Memory B cell (primary cell): ENCODE measurements at regions not wholly inside any gene's neighbourhood (a gene's known extent, or its start where the extent isn't known, plus 50 kb on each side); places are given as distances from the start of the nearest gene placed in this dataset.
"Not testable (repeated sequence)": the region's sequence is repeated elsewhere in the genome, so short reads cannot be mapped to it uniquely, and the experiment has no call there.

Experiments used
- ATAC-seq: fragments of 150-1000 bp; cut with Tn5 transposase; 2 replicates; pipeline ENCODE4 v1.10.0; 2021; ENCODE audit warnings: low read depth, mild to moderate bottlenecking, moderate library complexity
- DNase-seq, 2 donors: peaks; one replicate each; pipeline ENCODE4 v3.0.0; 2022; ENCODE audit warnings: low spot score in 2 of 2
- H3K27ac Mint-ChIP-seq: one replicate; pipeline ENCODE4 v1.8.0; 2022; ENCODE audit warnings: mild to moderate bottlenecking, moderate library complexity, mixed read lengths
- H3K27me3 Mint-ChIP-seq: one replicate; pipeline ENCODE4 v1.8.0; 2022; ENCODE audit warnings: mixed read lengths
- H3K36me3 Mint-ChIP-seq: one replicate; pipeline ENCODE4 v1.8.0; 2022; ENCODE audit warnings: mild to moderate bottlenecking, mixed read lengths
- H3K4me1 Mint-ChIP-seq: one replicate; pipeline ENCODE4 v1.8.0; 2022; ENCODE audit warnings: mixed read lengths
- H3K4me3 Mint-ChIP-seq: one replicate; pipeline ENCODE4 v1.8.0; 2022; ENCODE audit warnings: mild to moderate bottlenecking, moderate library complexity, mixed read lengths
- H3K9me3 Mint-ChIP-seq: one replicate; pipeline ENCODE4 v1.8.0; 2022; ENCODE audit warnings: mixed read lengths

- Mint-ChIP-seq H3K4me1 (no peaks in the 10 kb centered on the region), H3K27ac (no peak overlapping the region), H3K9me3 (no peaks in the 10 kb centered on the region), H3K27me3 (peaks cover 3% of the 10 kb centered on the region), H3K36me3 (no peaks in the 10 kb centered on the region), H3K4me3 (no peak overlapping the region)
- DNase-seq, result no peak
- no peak for ATAC-seq
These were observed 177.6 kb downstream of the MIAT start for GRCh38 chr22:26835023-26835422.

GRCh38 chr22:26835929-26836528 is 178.6 kb downstream of the MIAT start:
- H3K27ac Mint-ChIP-seq, result no peak overlapping the region
- peak; percentile 16 to 23 for DNase-seq
- no peaks in the 10 kb centered on the region for H3K4me1 Mint-ChIP-seq
- H3K36me3 Mint-ChIP-seq, result peaks cover 4% of the 10 kb centered on the region
- H3K4me3 Mint-ChIP-seq, result no peak overlapping the region
- ATAC-seq, result no peak
- H3K27me3 Mint-ChIP-seq, result peaks cover 3% of the 10 kb centered on the region
- H3K9me3 Mint-ChIP-seq, result no peaks in the 10 kb centered on the region

GRCh38 chr22:26837784-26838470 is 180.5 kb downstream of the MIAT start:
- H3K27ac Mint-ChIP-seq, result no peak overlapping the region
- H3K27me3 Mint-ChIP-seq, result peaks cover 3% of the 10 kb centered on the region
- no peaks in the 10 kb centered on the region for H3K9me3 Mint-ChIP-seq
- no peak overlapping the region for H3K4me3 Mint-ChIP-seq
- no peak for ATAC-seq
- DNase-seq, result no peak
- peaks cover 4% of the 10 kb centered on the region for H3K36me3 Mint-ChIP-seq
- H3K4me1 Mint-ChIP-seq, result no peaks in the 10 kb centered on the region

DNA sequence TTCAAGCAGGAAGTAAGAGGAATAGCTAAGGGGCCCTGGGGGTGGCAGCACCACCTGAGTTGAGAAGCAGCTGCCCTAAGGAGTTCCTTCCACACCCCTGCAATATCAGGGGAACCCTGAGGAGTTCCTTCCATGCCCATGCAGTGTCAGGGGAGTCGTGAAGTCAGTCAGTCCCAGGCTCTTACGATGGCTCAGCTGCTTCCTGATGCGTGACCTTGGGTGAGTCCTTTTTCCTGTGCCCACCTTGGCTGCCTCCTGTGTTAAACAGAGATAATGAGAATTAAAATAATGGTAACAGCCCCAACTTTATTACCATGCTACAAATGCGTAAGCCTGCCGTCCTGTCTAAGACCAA is 181.1 kb downstream of the MIAT start:
- Mint-ChIP-seq H3K4me1 (no peaks in the 10 kb centered on the region), H3K27ac (no peak overlapping the region), H3K27me3 (peaks cover 3% of the 10 kb centered on the region), H3K9me3 (no peaks in the 10 kb centered on the region), H3K4me3 (no peak overlapping the region), H3K36me3 (peaks cover 4% of the 10 kb centered on the region)
- ATAC-seq (no peak), DNase-seq (no peak)

DNA sequence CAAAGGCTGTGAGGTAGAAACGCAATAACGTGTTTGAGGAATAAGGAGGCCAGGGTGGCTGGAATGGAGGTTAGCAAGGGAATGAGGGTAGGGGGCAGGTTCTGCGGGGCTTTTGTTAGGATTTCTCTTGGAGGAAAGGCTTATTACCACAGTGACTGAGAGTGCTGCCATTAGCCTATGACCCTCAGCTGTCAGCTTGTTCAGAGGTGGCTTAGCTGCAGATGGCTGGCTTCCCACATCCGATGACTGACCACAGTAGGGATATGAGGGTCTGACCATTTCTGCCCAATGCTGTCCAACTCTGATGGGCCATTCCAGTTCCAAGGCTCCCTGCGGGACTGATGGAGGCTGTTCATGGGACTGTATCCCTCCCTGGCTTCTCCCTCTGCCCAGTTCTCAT is 181.8 kb downstream of the MIAT start:
- H3K4me1 Mint-ChIP-seq, result peaks cover 3% of the 10 kb centered on the region
- ATAC-seq, result no peak
- no peak overlapping the region for H3K4me3 Mint-ChIP-seq
- H3K27me3 Mint-ChIP-seq, result peaks cover 3% of the 10 kb centered on the region
- DNase-seq, result no peak
- no peaks in the 10 kb centered on the region for H3K9me3 Mint-ChIP-seq
- no peak overlapping the region for H3K27ac Mint-ChIP-seq
- peaks cover 4% of the 10 kb centered on the region for H3K36me3 Mint-ChIP-seq

GRCh38 chr22:26840770-26841169 is 183.4 kb downstream of the MIAT start:
- not testable (repeated sequence) for H3K36me3 Mint-ChIP-seq, H3K4me3 Mint-ChIP-seq, H3K4me1 Mint-ChIP-seq, DNase-seq, H3K9me3 Mint-ChIP-seq, H3K27me3 Mint-ChIP-seq, ATAC-seq, H3K27ac Mint-ChIP-seq

DNA sequence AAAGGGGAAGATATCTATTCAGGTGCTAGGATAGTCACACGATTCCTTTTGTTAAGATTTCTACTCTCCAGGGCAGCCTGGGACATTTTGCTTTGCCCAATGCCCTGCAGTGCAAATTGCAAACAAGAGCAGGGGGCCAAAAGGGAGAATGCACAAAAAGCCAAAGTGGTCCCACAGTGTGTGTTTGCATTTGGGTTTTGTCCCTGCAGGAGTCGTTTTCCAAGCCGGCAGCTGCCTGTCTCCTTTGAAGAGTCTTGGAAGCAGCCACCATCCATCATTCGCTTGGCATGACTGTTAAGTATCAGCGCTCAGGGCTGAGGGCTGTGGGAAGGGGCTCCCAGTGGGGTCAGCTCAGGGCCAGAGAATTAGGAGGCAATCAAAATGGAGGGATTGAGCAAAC is 184.7 kb downstream of the MIAT start:
- peaks cover 4% of the 10 kb centered on the region for H3K36me3 Mint-ChIP-seq
- no peak for DNase-seq
- H3K4me1 Mint-ChIP-seq, result peaks cover 5% of the 10 kb centered on the region
- H3K9me3 Mint-ChIP-seq, result no peaks in the 10 kb centered on the region
- no peak for ATAC-seq
- no peak overlapping the region for H3K27ac Mint-ChIP-seq
- H3K27me3 Mint-ChIP-seq, result no peaks in the 10 kb centered on the region
- H3K4me3 Mint-ChIP-seq, result no peak overlapping the region

DNA sequence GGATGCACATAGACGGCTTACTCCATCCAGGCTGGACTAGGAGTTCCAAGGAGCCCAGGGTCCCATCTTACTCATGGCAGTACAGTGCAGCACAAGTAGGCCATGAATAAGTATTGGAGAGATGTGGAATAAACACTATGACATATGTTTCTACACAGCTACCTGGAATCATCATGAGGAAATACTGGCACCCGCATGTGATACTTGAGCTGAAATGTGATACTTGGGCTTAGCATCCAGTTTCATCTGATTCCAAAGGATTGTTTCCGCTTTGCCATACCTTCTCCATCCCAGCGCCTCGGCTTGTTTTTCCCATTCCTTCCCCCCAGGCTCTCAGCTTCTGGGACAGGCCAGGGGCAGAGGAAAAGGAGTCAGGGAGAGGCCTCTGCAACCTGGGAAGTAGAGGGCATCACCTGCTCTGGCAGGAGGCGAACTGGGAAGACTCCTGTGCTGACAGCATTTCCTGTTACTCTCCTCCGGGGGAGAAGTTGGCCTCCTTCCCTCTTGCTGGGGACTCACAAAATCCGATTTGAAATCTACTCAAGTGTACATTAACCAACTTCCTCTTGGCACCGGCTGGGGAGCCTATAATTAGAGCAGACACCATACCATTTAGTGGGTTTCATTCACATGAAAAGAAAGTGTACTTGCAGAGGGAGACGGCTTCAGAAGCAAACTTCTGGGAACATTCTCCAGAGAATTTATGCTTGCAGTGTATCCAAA is 187.8 kb downstream of the MIAT start:
- H3K9me3 Mint-ChIP-seq, result no peaks in the 10 kb centered on the region
- no peak for DNase-seq
- no peak overlapping the region for H3K27ac Mint-ChIP-seq
- H3K36me3 Mint-ChIP-seq, result peaks cover 6% of the 10 kb centered on the region
- H3K4me1 Mint-ChIP-seq, result peaks cover 5% of the 10 kb centered on the region
- ATAC-seq, result no peak
- no peaks in the 10 kb centered on the region for H3K27me3 Mint-ChIP-seq
- no peak overlapping the region for H3K4me3 Mint-ChIP-seq

DNA sequence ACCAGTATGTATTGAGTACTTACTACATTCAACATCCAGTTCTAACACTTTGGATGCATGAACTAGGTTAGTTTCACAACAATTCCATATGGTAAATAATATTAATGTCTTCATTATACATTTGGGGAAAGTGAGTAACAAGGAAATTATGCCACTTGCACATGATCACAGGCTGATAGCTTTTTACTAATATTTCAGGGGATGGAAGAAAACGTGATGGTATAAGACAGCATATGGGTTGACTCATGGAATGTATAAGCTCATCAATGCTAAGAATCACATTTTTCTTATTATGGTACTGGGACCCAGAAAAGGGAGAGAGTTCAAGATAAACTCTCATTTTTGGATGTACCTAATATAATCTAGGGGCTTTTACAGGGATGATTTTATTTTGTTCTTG is 188.7 kb downstream of the MIAT start:
- Mint-ChIP-seq H3K9me3 (no peaks in the 10 kb centered on the region), H3K27me3 (no peaks in the 10 kb centered on the region), H3K4me1 (peaks cover 5% of the 10 kb centered on the region), H3K36me3 (peaks cover 2% of the 10 kb centered on the region), H3K27ac (no peak overlapping the region), H3K4me3 (no peak overlapping the region)
- DNase-seq (no peak), ATAC-seq (no peak)

GRCh38 chr22:26846645-26847044 is 189.3 kb downstream of the MIAT start:
- Mint-ChIP-seq H3K9me3 (no peaks in the 10 kb centered on the region), H3K4me1 (peaks cover 5% of the 10 kb centered on the region), H3K36me3 (peaks cover 2% of the 10 kb centered on the region), H3K4me3 (no peak overlapping the region), H3K27me3 (no peaks in the 10 kb centered on the region), H3K27ac (no peak overlapping the region)
- DNase-seq, result no peak
- ATAC-seq, result no peak

GRCh38 chr22:26847046-26847445 is 189.7 kb downstream of the MIAT start:
- H3K27ac Mint-ChIP-seq, result no peak overlapping the region
- H3K9me3 Mint-ChIP-seq, result no peaks in the 10 kb centered on the region
- H3K4me1 Mint-ChIP-seq, result peaks cover 5% of the 10 kb centered on the region
- peaks cover 3% of the 10 kb centered on the region for H3K36me3 Mint-ChIP-seq
- ATAC-seq (no peak), DNase-seq (no peak)
- H3K4me3 Mint-ChIP-seq, result no peak overlapping the region
- no peaks in the 10 kb centered on the region for H3K27me3 Mint-ChIP-seq

GRCh38 chr22:26847816-26848215 is 190.4 kb downstream of the MIAT start:
- Mint-ChIP-seq H3K4me3 (no peak overlapping the region), H3K27me3 (no peaks in the 10 kb centered on the region), H3K4me1 (peaks cover 5% of the 10 kb centered on the region), H3K27ac (no peak overlapping the region), H3K9me3 (no peaks in the 10 kb centered on the region), H3K36me3 (peaks cover 5% of the 10 kb centered on the region)
- ATAC-seq (no peak), DNase-seq (no peak)

DNA sequence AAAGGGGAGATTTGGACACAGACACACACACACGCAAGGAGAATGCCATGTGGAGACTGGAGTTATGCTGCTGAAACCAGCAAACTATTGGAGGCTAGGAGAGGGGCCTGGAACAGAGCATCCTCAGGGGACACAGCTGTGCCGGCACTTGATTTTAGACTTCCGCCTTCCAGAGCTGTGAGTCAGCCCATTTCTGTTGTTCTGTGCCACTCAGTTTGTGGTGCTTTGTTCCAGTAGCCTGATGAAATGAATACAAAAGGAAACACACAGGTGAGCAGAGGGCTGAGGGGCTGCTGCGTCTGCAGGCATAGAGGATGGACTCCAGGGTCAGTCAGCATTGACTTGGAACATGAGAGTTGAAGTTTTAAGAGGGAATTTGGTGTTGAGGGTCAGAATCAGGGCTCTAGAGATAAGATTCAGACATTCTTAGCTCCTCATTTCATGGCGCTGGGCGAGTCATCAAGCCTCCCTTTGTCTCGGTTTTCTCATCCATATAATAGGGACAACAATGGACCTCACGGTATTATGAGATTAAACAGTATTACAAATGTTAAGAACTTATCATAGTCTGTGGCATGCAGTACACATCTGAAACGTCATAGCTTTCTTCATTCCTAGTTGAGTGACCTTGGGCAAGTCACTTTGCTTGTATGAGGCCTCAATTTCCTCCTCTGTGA is 191.0 kb downstream of the MIAT start:
- DNase-seq (no peak), ATAC-seq (no peak)
- Mint-ChIP-seq H3K36me3 (peaks cover 5% of the 10 kb centered on the region), H3K9me3 (no peaks in the 10 kb centered on the region), H3K27ac (no peak overlapping the region), H3K4me1 (peaks cover 5% of the 10 kb centered on the region), H3K4me3 (no peak overlapping the region), H3K27me3 (no peaks in the 10 kb centered on the region)

- Mint-ChIP-seq H3K36me3 (peaks cover 8% of the 10 kb centered on the region), H3K27me3 (no peaks in the 10 kb centered on the region), H3K4me3 (no peak overlapping the region), H3K9me3 (no peaks in the 10 kb centered on the region), H3K4me1 (peaks cover 2% of the 10 kb centered on the region), H3K27ac (no peak overlapping the region)
- DNase-seq (no peak), ATAC-seq (no peak)
These were observed 192.2 kb downstream of the MIAT start for GRCh38 chr22:26849575-26849974.
